Stimulated activated CD8-positive, alpha-beta memory T cell treated with anti-CD3 and anti-CD28 coated beads, Interleukin-12 subunit alpha, Interleukin-12 subunit beta, amount 100 ng/mL, for 24 hours (primary cell): ENCODE measurements at regions not wholly inside any gene's neighbourhood (a gene's known extent, or its start where the extent isn't known, plus 50 kb on each side); places are given as distances from the start of the nearest gene placed in this dataset.

Experiments used
- DNase-seq: peaks from one replicate; pipeline ENCODE4 v3.0.0-alpha.2; 2020; ENCODE audit errors: extremely low read depth

DNA sequence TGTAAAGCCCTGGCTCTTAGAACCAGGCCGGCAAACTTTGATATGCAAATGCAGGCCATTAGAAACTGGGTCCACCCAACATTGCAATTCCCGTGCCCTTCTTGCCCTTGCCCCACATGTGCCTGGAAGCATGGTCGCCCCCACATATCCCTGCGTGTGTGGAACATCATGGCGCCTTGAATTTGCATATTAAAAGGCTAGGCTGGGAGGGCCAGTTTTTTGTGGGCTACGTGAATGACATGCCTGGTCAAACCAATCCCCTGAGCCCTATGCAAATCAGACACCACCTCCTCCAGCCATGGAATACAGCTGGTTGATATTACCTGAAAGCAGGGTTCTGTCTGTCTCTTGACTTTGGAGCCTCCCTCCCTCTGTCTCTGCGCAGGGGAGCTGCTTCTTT is 58.7 kb upstream of the ARHGEF26 start:
- no peak for DNase-seq

DNA sequence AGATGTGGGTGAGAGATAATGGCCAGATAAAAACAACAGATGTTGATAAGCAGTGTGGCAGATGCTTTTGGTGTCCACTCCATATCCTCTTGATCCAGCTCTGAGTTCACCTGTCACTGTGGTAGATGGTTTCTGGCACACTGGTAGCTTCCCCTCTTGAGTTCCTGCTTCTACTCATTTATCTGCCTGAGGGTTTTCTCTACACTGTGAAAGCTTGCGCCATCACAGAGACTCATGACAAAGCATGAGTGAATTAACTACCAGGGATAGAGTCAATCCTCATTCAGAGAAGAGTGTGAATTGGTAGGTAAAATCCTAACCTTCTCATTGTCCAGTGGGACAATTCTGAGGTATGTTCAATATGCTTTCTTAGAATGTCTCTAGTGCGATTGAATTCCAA is 50.0 kb upstream of the ARHGEF26 start:
- DNase-seq: no peak
